ENCODE measurements at regions not wholly inside any gene's neighbourhood (a gene's known extent, or its start where the extent isn't known, plus 50 kb on each side); places are given as distances from the start of the nearest gene placed in this dataset.

GRCh38 chr18:54100920-54101470, 123.5 kb downstream of the MBD2 start:
- Histone ChIP-seq H3K27ac (no peak overlapping the region), H3K4me1 (no peaks in the 10 kb centered on the region), H3K36me3 (no peaks in the 10 kb centered on the region), H3K4me3 (no peak overlapping the region), H3K27me3 (no peaks in the 10 kb centered on the region), H3K9me3 (no peaks in the 10 kb centered on the region)
- ATAC-seq (ENCODE audit: low FRiP score in 2 of 2), result no peak
- TF ChIP-seq POLR2AphosphoS5 (IDR thresholded peaks at IDR 0.05) (no peak), POLR2A (IDR thresholded peaks at IDR 0.05) (no peak), EP300 (IDR thresholded peaks at IDR 0.05) (no peak), CTCF (IDR thresholded peaks at IDR 0.05) (no peak)
- 77 to 78% methylated on average over 4 of the region's 4 CpGs for WGBS, 2 donors
- no peak for DNase-seq

- no peaks in the 10 kb centered on the region for H3K36me3 ChIP-seq
- H3K27ac ChIP-seq, result no peak overlapping the region
- no peak for TF ChIP-seq CTCF (IDR thresholded peaks at IDR 0.05)
- TF ChIP-seq EP300 (IDR thresholded peaks at IDR 0.05), result no peak
- no peak for TF ChIP-seq POLR2A (IDR thresholded peaks at IDR 0.05)
- H3K27me3 ChIP-seq, result no peaks in the 10 kb centered on the region
- ATAC-seq (ENCODE audit: low FRiP score in 2 of 2) (no peak), DNase-seq (no peak)
- no peaks in the 10 kb centered on the region for H3K9me3 ChIP-seq
- WGBS, 2 donors, result 87 to 94% methylated on average over 2 of the region's 2 CpGs
- no peaks in the 10 kb centered on the region for H3K4me1 ChIP-seq
- no peak overlapping the region for H3K4me3 ChIP-seq
Observed at GRCh38 chr18:54100466-54100865, 124.0 kb downstream of the MBD2 start.

GRCh38 chr18:54094474-54094873, 130.0 kb downstream of the MBD2 start:
- H3K27ac ChIP-seq, result no peak overlapping the region
- no peak for ATAC-seq (ENCODE audit: low FRiP score in 2 of 2)
- 84 to 86% methylated on average over 4 of the region's 4 CpGs for WGBS, 2 donors

GRCh38 chr18:54090856-54091255, 133.6 kb downstream of the MBD2 start:
- Histone ChIP-seq H3K9me3 (no peaks in the 10 kb centered on the region), H3K27ac (no peak overlapping the region), H3K4me3 (no peak overlapping the region), H3K27me3 (no peaks in the 10 kb centered on the region), H3K36me3 (no peaks in the 10 kb centered on the region), H3K4me1 (no peaks in the 10 kb centered on the region)
- DNase-seq, result no peak
- TF ChIP-seq EP300 (IDR thresholded peaks at IDR 0.05) (no peak), POLR2AphosphoS5 (IDR thresholded peaks at IDR 0.05) (no peak), POLR2A (IDR thresholded peaks at IDR 0.05) (no peak), CTCF (IDR thresholded peaks at IDR 0.05) (no peak)
- whole genome bisulfite sequencing, 2 donors, result 74 to 82% methylated on average over 2 of the region's 2 CpGs
- no peak for ATAC-seq (ENCODE audit: low FRiP score in 2 of 2)

More at GRCh38 chr18:54094474-54094873, 130.0 kb downstream of the MBD2 start:
- no peak for DNase-seq
- H3K27me3 ChIP-seq, result no peaks in the 10 kb centered on the region
- no peaks in the 10 kb centered on the region for H3K9me3 ChIP-seq
- no peaks in the 10 kb centered on the region for H3K36me3 ChIP-seq
- no peak for TF ChIP-seq CTCF (IDR thresholded peaks at IDR 0.05)
- TF ChIP-seq POLR2AphosphoS5 (IDR thresholded peaks at IDR 0.05), result no peak
- no peak for TF ChIP-seq POLR2A (IDR thresholded peaks at IDR 0.05)
- TF ChIP-seq EP300 (IDR thresholded peaks at IDR 0.05), result no peak
- H3K4me3 ChIP-seq, result no peak overlapping the region
- no peaks in the 10 kb centered on the region for H3K4me1 ChIP-seq

- Histone ChIP-seq H3K27me3 (no peaks in the 10 kb centered on the region), H3K27ac (no peak overlapping the region), H3K9me3 (no peaks in the 10 kb centered on the region), H3K36me3 (no peaks in the 10 kb centered on the region), H3K4me1 (no peaks in the 10 kb centered on the region), H3K4me3 (no peak overlapping the region)
- DNase-seq (no peak), ATAC-seq (ENCODE audit: low FRiP score in 2 of 2) (no peak)
- TF ChIP-seq CTCF (IDR thresholded peaks at IDR 0.05) (no peak), EP300 (IDR thresholded peaks at IDR 0.05) (no peak), POLR2A (IDR thresholded peaks at IDR 0.05) (no peak), POLR2AphosphoS5 (IDR thresholded peaks at IDR 0.05) (no peak)
- 50 to 51% methylated on average over 2 of the region's 2 CpGs for WGBS, 2 donors
Observed at GRCh38 chr18:54089749-54090459, 134.6 kb downstream of the MBD2 start.
